Activated CD4-positive, alpha-beta T cell treated with anti-CD3 and anti-CD28 coated beads, Interleukin-2, amount 50 U/mL, for 1 hour (primary cell): ENCODE measurements at regions not wholly inside any gene's neighbourhood (a gene's known extent, or its start where the extent isn't known, plus 50 kb on each side); places are given as distances from the start of the nearest gene placed in this dataset.
"Not testable (repeated sequence)": the region's sequence is repeated elsewhere in the genome, so short reads cannot be mapped to it uniquely, and the experiment has no call there.

Experiments
- DNase-seq: peaks from one replicate; pipeline ENCODE4 v3.0.0-alpha.2; 2020

GRCh38 chr14:34381304-34381703, 80.7 kb downstream of the SPTSSA start:
- DNase-seq: not testable (repeated sequence)

DNA sequence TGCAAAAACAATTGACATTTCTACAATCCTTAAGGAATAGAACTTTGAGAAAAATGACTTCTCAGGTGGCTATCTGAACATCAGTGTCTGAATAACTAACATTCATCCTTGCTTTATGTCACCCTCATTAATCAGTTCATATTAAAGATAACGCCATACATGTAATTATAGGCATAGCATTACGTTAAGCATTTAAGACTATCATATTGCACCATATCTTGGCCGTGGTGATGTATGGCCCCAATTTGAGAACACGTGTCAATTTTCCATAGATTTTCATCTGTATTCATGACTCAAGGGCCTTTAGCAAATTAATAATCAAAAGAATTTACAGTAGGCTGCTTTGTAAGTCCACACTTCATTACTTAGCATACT, 81.6 kb downstream of the SPTSSA start:
- no peak for DNase-seq

DNA sequence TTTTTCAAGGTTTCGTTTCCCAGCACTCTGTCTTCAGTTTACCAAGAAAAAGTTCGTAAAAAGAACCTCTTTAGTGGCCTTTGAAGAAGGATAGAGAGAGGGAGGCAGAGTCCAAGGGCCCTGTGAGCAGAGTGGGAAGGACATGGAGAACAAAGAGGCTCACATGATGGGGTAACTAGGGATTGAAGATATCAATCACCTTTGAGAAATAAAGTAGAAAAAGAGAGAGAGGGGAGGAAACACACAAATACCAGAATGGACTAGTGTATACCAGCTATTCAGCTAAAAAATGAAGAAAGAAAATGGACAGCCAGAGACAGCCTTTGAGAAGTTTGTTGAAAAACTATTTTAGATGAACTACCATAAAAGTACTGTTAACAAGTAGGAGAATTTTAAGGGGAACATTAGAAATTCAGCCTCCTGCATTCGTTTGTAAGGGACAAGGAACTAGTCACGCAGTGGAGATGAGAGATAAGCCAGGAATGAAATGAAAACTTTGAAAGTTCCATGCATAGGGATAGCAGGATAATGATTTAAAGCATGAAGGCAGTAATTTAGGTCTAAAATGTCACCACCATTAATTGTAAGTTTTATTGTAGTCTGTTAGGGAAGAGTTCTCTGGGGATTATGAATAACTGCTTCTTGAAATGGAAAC, 82.1 kb downstream of the SPTSSA start:
- DNase-seq: no peak

- no peak for DNase-seq
Observed at GRCh38 chr14:34376649-34377267, 85.3 kb downstream of the SPTSSA start.

DNA sequence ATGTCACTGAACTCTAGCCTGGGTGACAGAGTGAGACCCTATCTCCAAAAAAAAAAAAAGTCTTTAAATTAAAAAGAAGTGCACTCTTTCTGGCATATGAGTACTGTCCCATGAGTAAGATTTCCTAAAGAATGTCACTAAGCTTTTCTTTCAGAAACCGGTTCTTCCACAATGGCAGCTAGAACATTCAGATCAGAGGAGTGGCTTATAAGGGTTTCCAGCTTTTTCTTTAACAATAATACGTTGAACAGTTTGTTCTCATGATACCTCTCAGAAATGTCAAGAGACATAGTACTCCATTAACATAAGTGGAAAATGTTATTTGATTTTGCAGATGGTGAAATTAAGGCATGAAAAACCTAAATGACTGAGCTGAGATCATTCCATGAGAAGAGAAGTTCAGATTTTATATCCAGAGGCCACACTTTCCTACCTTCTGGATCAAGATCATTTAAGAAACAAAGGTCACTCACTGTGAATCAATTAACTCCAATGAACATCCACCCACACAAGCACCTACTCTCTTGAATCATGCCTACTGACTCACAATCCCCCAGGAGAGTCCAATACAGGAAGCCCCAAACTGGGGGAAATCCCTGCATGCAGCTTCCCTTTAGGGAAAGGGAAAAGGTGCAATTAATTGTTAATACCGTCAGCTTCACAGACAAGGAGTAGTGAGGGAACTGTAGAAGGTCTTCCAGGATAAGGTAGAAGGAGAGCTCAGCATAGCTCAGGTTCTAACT, 86.9 kb downstream of the SPTSSA start:
- no peak for DNase-seq

- DNase-seq: no peak
Observed at GRCh38 chr14:34373191-34373590, 88.8 kb downstream of the SPTSSA start.

GRCh38 chr14:34372786-34373185, 89.3 kb downstream of the SPTSSA start:
- no peak for DNase-seq

- DNase-seq: no peak
Observed at GRCh38 chr14:34369648-34370030, 92.4 kb downstream of the SPTSSA start.

DNA sequence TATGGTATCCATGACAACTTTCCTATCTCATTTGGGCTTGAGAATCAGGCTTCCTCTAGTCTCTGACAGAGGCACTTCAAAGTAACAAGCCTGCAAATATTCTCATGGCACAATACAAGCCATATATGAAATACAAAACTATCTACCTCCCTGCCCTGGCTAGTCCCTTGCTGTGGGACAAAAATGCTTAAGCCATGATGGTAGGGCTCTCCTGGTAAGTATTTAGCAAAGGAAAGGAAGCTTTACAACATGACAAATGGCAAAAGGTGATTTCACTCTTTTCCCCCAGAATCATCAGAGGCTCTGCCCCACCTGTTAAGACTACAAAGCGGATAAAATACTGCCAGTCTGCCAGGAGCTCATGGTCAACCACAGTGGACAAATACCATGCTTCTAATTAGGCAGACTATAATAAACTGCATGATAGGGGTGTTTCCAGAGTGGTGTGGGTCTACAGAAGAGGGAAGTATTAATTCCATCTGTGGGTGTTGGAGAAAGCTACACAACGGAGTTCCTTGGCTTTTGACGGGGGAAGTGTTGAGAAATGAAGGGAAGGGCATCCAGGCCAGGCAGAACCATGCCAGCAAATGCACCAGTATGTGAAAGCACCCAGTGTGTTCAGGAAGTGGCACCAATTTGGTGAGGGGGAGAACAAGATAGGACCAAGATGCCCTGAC, 92.9 kb downstream of the SPTSSA start:
- no peak for DNase-seq

GRCh38 chr14:34368115-34368970, 93.7 kb downstream of the SPTSSA start:
- no peak for DNase-seq

DNA sequence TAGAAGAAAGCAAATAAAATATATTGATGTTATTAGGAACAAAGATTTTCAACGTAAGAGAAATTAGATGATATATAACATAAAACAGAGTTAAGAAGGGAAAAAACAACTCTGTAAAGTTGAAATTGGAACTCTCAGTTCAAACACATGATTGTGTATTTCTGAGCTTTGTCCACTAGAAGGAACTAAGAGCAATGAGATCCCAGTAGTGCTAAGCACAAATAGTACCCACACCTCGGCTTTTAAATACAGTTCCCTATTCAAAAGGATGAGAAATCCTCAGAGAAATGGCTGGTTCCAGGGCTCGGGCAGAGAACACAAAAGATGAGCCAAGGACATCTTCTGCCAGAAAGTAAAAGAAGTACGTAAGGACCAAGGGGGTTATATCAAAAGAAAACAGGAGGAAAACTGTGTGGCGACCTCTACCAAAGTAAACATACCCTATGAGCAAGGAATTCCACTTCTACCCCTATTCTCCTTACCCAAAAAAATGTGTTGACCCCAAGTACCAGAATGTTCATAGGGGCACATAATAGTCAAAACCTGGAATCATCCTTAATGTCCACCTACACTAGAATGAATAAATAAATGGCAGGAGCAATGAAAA, 96.6 kb downstream of the SPTSSA start:
- DNase-seq: no peak

DNA sequence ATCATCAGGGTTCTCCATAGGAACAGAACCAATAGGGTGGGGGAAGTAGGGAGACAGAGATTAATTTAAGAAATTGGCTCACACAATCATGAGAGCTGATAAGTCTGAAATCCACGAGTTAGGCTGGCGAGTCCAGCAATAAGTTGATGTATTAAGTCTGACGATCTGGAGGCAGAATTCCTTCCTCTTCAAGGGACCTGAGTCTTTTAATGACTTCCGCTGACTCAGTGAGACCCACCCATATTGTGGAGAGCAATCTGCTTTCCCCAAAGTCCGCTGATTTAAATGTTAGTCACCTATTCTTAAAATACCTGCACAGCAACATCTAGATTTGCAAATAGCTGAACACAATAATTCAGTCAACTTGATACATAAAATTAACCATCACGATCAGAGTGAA, 97.8 kb downstream of the SPTSSA start:
- no peak for DNase-seq

GRCh38 chr14:34363733-34364134, 98.3 kb downstream of the SPTSSA start:
- DNase-seq: no peak

DNA sequence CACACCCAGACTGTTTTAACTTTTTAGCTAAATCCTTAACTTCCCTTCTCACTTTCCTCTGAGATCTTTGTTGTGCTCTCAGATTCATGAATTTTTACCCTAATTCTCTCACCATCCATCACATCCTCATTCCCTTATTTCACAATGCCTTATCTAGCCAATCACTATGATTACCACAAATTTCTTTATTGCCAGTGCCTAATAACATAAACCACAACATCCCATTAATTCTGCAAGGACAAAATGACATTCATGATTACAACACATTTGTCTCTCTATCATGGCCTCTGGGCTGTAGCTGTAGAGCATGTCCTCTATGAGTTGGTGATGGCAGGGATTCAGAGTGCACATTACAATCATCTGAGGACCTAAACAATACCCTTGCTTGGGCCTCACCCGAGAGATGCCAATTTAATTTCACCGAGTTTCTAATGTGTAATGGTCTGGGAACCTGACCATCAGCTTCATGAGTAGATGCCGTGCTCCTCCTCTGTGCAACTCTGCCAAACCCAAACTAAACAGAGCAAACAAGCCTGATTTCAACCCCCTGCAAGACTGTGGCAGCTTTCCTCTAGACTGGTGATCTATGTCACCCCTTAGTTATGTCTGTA, 99.3 kb downstream of the SPTSSA start:
- DNase-seq: no peak

DNA sequence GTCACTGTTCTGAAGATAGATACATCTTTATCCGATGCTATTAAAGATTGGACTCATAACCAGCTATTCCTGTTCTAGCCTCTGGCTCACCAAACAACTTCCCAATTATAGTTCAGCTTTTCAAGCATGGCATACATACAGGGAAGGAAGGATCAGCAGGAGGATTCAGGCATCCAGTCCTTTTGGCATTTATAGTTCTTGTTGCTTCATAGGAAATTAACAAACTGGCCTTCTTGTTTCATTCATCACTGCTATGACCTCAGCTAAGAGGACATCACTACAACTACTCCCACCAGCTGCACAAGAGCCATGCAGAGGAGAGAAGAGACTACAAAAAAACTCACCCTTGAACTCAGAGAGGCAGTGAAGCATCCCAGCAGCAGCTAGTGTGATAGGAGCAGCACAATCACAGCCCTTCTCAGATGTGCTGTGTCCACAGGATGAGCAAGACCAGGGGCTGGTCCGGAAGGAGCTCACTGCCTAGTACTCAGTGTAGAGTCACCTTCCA, 100.5 kb downstream of the SPTSSA start:
- no peak for DNase-seq

DNA sequence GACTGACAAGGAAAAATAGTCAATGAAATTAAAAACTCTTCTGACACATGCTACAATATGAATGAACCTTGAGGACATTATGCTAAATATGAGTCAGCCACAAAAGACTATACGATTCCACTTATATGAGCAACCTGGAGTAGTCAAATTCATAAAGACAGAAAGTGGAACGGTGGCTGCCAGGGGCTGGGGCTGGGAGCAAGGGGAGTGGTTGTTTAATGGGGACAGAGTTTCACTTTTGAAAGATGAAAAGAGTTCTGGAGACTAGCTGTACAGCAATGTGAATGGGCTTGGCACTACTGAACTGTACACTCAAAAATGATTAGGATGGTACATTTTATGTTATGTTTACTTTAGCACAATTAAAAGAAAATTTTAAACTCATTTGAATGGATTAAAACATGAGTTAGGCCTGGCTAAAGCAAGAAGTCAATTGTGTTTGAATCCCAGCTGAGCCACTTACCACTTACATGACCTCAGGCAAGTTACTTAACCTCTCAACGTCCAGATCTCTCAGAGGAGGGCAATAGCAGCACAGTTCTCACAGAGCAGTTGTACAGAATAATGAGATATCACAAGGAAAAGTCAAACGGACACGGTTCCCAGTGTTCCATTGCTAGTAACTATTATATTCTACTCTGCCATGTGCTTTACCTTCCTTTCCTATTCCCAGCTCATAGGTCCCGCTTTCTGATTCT, 102.5 kb downstream of the SPTSSA start:
- no peak for DNase-seq

DNA sequence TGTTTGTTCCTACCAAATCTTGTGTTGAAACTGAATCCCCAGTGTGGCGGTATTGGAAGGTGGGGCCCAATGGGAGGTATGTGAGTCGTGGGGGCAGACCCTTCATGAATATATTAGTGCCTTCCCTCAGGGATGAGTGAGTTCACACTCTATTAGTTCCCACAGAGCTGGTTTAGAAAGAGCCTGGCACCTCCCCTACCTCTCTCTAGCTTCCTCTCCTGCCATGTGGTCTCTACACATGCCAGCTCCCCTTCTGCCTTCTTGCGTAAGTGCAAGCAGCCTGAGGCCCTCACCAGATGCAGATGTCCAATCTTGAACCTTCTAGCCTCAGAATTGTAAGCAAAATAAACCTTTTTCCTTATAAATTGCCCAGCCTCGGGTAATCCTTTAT, 105.8 kb downstream of the SPTSSA start:
- no peak for DNase-seq

GRCh38 chr14:34355584-34356263, 106.3 kb downstream of the SPTSSA start:
- no peak for DNase-seq

GRCh38 chr14:34354556-34354955, 107.5 kb downstream of the SPTSSA start:
- no peak for DNase-seq

DNA sequence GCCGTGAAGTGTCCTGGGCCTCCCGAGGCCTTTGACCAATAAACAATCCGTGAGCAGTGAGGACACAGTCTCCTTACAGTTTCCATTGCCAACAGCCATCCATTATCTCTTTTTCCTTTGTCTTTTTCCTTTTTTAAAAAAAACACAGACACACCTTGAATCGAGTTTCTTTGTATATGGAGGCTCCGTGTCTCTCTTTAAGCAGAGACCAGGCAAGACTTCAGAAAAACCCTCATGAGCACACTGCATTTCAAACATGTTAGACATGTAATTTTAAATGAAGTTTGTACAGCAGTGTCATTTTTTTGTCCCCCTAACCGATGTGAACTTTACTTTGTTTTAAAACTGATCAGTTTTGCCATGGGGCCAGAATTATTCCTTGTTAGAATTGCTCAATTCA, 111.1 kb downstream of the SPTSSA start:
- no peak for DNase-seq
